ENCODE measurements at regions not wholly inside any gene's neighbourhood (a gene's known extent, or its start where the extent isn't known, plus 50 kb on each side); places are given as distances from the start of the nearest gene placed in this dataset.

GRCh38 chr20:55469074-55469473 is 536.2 kb downstream of the CBLN4 start:
- TF ChIP-seq CTCF (conservative IDR thresholded peaks at IDR 0.05 in 1 of 2, IDR thresholded peaks at IDR 0.05 in 1 of 2; ENCODE audit: low read depth in 1 of 2, low read length in 2 of 2) (no peak), EZH2 (IDR thresholded peaks at IDR 0.05; ENCODE audit: low read length, missing control alignments) (no peak)

Measured in fibroblast of lung (primary cell).